WI38 (cell line): ENCODE measurements at regions not wholly inside any gene's neighbourhood (a gene's known extent, or its start where the extent isn't known, plus 50 kb on each side); places are given as distances from the start of the nearest gene placed in this dataset.

Experiments used
- H3K4me3 ChIP-seq: 2 replicates; pipeline ENCODE4 v1.5.1; 2011; ENCODE audit warnings: low read depth, mild to moderate bottlenecking, control low read depth, low read length
- TF ChIP-seq, protein P1 (sequence below): IDR thresholded peaks from 2 replicates; pipeline ENCODE4 v1.5.1; 2012; ENCODE audit warnings: low read depth, mild to moderate bottlenecking, control low read depth, low read length

DNA sequence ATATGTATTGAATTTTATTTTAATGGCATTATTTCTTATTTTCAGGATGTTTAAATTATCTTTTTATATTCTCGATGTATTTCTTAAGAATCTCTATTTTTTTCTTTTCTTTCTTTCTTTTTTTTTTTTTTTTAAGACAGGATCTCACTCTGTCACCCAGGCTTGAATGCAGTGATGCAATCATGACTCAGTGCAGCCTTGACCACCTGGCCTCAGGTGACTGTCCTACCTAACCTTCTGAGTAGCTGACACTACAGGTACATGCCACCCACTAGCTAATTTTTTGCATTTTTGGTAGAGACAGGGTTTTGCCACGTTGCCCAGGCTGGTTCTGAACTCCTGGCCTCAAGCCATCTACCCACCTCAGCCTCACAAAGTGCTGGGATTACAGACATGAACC lies 143.8 kb upstream of the LAMA2 start:
- TF ChIP-seq, protein P1, sequence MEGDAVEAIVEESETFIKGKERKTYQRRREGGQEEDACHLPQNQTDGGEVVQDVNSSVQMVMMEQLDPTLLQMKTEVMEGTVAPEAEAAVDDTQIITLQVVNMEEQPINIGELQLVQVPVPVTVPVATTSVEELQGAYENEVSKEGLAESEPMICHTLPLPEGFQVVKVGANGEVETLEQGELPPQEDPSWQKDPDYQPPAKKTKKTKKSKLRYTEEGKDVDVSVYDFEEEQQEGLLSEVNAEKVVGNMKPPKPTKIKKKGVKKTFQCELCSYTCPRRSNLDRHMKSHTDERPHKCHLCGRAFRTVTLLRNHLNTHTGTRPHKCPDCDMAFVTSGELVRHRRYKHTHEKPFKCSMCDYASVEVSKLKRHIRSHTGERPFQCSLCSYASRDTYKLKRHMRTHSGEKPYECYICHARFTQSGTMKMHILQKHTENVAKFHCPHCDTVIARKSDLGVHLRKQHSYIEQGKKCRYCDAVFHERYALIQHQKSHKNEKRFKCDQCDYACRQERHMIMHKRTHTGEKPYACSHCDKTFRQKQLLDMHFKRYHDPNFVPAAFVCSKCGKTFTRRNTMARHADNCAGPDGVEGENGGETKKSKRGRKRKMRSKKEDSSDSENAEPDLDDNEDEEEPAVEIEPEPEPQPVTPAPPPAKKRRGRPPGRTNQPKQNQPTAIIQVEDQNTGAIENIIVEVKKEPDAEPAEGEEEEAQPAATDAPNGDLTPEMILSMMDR, result no peak
- no peak overlapping the region for H3K4me3 ChIP-seq

GRCh38 chr6:128738112-128738511 lies 144.8 kb upstream of the LAMA2 start:
- no peak overlapping the region for H3K4me3 ChIP-seq
- TF ChIP-seq, protein P1, result no peak

DNA sequence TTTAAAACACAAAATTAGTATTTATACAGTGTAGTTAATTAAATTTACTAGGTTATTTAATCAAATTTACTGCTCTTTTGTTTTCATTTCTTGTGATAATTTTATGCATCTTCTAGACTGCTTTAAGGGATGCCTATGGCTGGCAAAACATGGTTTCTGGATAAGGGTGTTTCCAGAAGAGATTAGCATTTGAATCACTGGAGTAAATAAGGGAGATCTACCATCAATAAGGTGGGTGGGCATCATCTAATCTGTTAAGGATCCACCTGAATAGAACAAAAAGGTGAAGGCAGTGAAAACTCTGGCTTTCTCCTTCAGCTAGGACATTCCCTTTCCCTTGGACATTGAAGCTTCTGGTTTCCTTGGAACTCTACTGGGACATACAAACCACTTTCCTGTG lies 146.2 kb upstream of the LAMA2 start:
- TF ChIP-seq, protein P1, result no peak

DNA sequence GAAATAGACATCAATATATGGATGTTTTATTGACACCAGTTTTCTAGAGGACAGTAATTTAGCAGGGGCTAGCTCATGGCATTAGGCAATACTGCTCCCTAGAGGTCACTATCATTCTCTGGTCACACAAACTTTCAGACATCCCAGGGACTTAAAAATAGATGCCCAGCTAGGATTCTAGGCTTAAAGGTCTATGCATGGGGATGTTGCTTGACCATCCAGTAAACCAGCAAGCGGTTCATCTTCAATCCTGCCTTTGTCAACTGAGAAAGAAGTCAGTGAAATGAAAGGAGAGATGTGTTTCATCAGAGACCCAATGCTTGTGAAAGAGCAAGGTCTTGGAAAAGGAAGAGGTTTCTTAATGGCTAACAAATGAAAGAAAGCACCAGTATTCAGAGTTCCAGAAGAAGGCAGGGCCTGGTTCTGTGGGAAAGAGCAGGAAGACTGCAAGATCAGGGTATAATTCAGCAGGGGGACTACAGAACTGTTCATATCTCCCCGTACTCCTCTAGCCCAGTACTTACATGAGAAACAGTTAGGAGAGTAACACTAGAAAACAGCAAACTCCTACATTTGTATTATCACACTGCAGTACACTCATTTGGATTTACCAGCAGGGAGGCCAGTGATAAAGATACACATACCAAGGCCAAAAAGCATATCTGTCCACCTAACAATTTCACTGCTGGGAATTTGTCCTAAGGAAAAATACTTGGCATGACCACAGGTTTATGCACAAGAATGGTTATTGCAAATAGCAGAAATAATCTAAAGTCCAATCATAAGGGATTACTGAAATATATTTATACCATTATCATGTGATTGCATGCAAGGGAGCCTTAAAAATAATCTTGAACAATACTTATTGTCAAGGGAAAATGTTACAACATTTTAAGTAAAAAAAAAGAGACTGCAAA lies 151.4 kb upstream of the LAMA2 start:
- no peak overlapping the region for H3K4me3 ChIP-seq
- TF ChIP-seq, protein P1, result peak; percentile 60

More for the DNA sequence above, 146.2 kb upstream of the LAMA2 start:
- H3K4me3 ChIP-seq, result no peak overlapping the region

- TF ChIP-seq, protein P1, result no peak
- no peak overlapping the region for H3K4me3 ChIP-seq
These were observed 155.4 kb upstream of the LAMA2 start for GRCh38 chr6:128727500-128727899.

GRCh38 chr6:128725271-128726233 lies 157.4 kb upstream of the LAMA2 start:
- H3K4me3 ChIP-seq, result no peak overlapping the region
- TF ChIP-seq, protein P1, result peak; percentile 47
